ENCODE measurements at regions not wholly inside any gene's neighbourhood (a gene's known extent, or its start where the extent isn't known, plus 50 kb on each side); places are given as distances from the start of the nearest gene placed in this dataset.
A peak's percentile ranks its signal among the peaks of the same experiment; 100 is the strongest.

DNA sequence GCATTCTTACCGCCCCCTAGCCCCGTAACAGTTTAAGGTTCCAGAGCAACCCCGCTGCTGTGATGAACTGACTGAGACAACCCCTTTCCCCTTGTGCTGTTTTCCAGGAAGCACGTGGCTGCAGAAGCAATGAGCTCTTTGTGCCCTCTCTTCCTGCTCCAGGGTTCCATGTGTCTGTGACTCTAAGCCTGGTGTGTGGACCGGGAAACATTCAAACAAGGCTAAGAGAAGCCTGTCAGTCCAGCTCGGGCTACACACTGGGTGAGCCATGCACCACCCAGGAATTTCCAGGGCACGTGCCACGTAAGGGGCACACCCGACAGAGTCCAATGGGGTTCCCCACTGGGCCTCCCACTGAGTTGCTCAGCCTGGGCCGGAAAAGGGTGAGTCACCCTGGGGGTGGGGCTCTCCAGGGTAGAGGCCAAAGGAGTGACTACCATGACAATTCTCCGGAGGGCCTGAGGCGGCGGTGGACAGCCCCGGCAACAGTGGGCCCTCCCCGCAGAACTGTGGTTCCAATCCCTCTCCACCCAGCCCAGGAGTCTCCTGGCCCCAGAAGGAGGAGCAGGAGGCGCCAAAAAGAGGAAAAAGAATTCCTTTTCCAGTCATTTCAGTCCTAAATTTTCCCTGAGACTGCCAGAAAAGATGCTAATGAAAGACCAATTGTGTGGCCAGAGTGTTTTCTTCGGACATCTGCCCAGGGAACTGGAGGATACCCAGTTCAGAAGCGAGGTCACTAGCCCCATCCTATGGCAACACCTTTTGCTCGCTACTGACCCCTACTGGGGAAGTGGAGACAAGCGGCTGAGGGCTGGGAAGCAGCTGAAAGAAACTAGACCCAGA is 157.8 kb upstream of the SLC1A4 start (continued):
- TF ChIP-seq, protein P1, sequence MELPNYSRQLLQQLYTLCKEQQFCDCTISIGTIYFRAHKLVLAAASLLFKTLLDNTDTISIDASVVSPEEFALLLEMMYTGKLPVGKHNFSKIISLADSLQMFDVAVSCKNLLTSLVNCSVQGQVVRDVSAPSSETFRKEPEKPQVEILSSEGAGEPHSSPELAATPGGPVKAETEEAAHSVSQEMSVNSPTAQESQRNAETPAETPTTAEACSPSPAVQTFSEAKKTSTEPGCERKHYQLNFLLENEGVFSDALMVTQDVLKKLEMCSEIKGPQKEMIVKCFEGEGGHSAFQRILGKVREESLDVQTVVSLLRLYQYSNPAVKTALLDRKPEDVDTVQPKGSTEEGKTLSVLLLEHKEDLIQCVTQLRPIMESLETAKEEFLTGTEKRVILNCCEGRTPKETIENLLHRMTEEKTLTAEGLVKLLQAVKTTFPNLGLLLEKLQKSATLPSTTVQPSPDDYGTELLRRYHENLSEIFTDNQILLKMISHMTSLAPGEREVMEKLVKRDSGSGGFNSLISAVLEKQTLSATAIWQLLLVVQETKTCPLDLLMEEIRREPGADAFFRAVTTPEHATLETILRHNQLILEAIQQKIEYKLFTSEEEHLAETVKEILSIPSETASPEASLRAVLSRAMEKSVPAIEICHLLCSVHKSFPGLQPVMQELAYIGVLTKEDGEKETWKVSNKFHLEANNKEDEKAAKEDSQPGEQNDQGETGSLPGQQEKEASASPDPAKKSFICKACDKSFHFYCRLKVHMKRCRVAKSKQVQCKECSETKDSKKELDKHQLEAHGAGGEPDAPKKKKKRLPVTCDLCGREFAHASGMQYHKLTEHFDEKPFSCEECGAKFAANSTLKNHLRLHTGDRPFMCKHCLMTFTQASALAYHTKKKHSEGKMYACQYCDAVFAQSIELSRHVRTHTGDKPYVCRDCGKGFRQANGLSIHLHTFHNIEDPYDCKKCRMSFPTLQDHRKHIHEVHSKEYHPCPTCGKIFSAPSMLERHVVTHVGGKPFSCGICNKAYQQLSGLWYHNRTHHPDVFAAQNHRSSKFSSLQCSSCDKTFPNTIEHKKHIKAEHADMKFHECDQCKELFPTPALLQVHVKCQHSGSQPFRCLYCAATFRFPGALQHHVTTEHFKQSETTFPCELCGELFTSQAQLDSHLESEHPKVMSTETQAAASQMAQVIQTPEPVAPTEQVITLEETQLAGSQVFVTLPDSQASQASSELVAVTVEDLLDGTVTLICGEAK (IDR thresholded peaks at IDR 0.05), result no peak
- TF ChIP-seq, protein P1 (CRISPR knock-in tag; IDR thresholded peaks at IDR 0.05), result peak; percentile 72; the same call in 1 of the 2 replicates
- TF ChIP-seq PCBP1 (IDR thresholded peaks at IDR 0.05; ENCODE audit: borderline replicate concordance, low read depth, low read length) (no peak), ZNF747 (CRISPR knock-in tag; IDR thresholded peaks at IDR 0.05; ENCODE audit: borderline replicate concordance) (no peak; the same call in 1 of the 2 replicates), KDM4B (CRISPR knock-in tag; IDR thresholded peaks at IDR 0.05) (0 out of 2 replicates have a peak, but pooled peaks have one; percentile 46), ZNF879 (CRISPR knock-in tag; IDR thresholded peaks at IDR 0.05) (peak; percentile 93), ZNF674 (CRISPR knock-in tag; IDR thresholded peaks at IDR 0.05; ENCODE audit: low read depth) (no peak), KDM3A (CRISPR knock-in tag; IDR thresholded peaks at IDR 0.05; ENCODE audit: low read depth) (peak; percentile 50; the same call in 1 of the 2 replicates), ISX (CRISPR knock-in tag; conservative IDR thresholded peaks at IDR 0.05) (peak; percentile 54; the same call in 1 of the 2 replicates), YY1 (IDR thresholded peaks at IDR 0.05; ENCODE audit: insufficient read depth, insufficient replicate concordance, low read depth, low read length) (peak; percentile 37), RFXANK (CRISPR knock-in tag; IDR thresholded peaks at IDR 0.05) (peak; percentile 69; the same call in 1 of the 2 replicates)
- TF ChIP-seq, protein P2, sequence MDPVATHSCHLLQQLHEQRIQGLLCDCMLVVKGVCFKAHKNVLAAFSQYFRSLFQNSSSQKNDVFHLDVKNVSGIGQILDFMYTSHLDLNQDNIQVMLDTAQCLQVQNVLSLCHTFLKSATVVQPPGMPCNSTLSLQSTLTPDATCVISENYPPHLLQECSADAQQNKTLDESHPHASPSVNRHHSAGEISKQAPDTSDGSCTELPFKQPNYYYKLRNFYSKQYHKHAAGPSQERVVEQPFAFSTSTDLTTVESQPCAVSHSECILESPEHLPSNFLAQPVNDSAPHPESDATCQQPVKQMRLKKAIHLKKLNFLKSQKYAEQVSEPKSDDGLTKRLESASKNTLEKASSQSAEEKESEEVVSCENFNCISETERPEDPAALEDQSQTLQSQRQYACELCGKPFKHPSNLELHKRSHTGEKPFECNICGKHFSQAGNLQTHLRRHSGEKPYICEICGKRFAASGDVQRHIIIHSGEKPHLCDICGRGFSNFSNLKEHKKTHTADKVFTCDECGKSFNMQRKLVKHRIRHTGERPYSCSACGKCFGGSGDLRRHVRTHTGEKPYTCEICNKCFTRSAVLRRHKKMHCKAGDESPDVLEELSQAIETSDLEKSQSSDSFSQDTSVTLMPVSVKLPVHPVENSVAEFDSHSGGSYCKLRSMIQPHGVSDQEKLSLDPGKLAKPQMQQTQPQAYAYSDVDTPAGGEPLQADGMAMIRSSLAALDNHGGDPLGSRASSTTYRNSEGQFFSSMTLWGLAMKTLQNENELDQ (CRISPR knock-in tag; IDR thresholded peaks at IDR 0.05; ENCODE audit: borderline replicate concordance), result no peak
- TF ChIP-seq, protein P3, sequence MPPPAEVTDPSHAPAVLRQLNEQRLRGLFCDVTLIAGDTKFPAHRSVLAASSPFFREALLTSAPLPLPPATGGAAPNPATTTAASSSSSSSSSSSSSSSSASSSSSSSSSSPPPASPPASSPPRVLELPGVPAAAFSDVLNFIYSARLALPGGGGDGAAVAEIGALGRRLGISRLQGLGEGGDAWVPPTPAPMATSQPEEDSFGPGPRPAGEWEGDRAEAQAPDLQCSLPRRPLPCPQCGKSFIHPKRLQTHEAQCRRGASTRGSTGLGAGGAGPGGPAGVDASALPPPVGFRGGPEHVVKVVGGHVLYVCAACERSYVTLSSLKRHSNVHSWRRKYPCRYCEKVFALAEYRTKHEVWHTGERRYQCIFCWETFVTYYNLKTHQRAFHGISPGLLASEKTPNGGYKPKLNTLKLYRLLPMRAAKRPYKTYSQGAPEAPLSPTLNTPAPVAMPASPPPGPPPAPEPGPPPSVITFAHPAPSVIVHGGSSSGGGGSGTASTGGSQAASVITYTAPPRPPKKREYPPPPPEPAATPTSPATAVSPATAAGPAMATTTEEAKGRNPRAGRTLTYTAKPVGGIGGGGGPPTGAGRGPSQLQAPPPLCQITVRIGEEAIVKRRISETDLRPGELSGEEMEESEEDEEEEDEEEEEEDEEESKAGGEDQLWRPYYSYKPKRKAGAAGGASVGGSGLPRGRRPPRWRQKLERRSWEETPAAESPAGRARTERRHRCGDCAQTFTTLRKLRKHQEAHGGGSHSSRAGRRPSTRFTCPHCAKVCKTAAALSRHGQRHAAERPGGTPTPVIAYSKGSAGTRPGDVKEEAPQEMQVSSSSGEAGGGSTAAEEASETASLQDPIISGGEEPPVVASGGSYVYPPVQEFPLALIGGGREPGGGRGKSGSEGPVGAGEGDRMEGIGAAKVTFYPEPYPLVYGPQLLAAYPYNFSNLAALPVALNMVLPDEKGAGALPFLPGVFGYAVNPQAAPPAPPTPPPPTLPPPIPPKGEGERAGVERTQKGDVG (CRISPR knock-in tag; IDR thresholded peaks at IDR 0.05; ENCODE audit: borderline replicate concordance), result peak; percentile 86; the same call in 1 of the 2 replicates
- TF ChIP-seq, protein P4, sequence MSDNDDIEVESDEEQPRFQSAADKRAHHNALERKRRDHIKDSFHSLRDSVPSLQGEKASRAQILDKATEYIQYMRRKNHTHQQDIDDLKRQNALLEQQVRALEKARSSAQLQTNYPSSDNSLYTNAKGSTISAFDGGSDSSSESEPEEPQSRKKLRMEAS (IDR thresholded peaks at IDR 0.05), result peak; percentile 98

Data from HepG2 (cell line).